Osteocyte (in vitro differentiated cells): ENCODE measurements at regions not wholly inside any gene's neighbourhood (a gene's known extent, or its start where the extent isn't known, plus 50 kb on each side); places are given as distances from the start of the nearest gene placed in this dataset.

Experiments used
- DNase-seq: peaks from one replicate; pipeline ENCODE4 v3.0.0; 2021; ENCODE audit warnings: mixed read lengths; ENCODE audit not compliant: unreplicated experiment; ENCODE audit errors: extremely low spot score
- H3K27ac Mint-ChIP-seq: one replicate; pipeline ENCODE4 v1.8.0; 2021; ENCODE audit warnings: mild to moderate bottlenecking, mixed read lengths; ENCODE audit not compliant: unreplicated experiment
- H3K27me3 Mint-ChIP-seq: one replicate; pipeline ENCODE4 v1.8.0; 2021; ENCODE audit warnings: mixed read lengths; ENCODE audit not compliant: unreplicated experiment
- H3K36me3 Mint-ChIP-seq: one replicate; pipeline ENCODE4 v1.8.0; 2021; ENCODE audit warnings: mixed read lengths; ENCODE audit not compliant: unreplicated experiment
- H3K4me1 Mint-ChIP-seq: one replicate; pipeline ENCODE4 v1.8.0; 2021; ENCODE audit warnings: mixed read lengths; ENCODE audit not compliant: unreplicated experiment
- H3K4me3 Mint-ChIP-seq: one replicate; pipeline ENCODE4 v1.8.0; 2021; ENCODE audit warnings: mild to moderate bottlenecking, moderate library complexity, mixed read lengths; ENCODE audit not compliant: unreplicated experiment
- H3K9me3 Mint-ChIP-seq: one replicate; pipeline ENCODE4 v1.8.0; 2021; ENCODE audit warnings: mixed read lengths; ENCODE audit not compliant: unreplicated experiment
- TF ChIP-seq, protein P1 (sequence below): fragments of 200-600 bp; sonication (generic); IDR thresholded peaks from 2 replicates; pipeline ENCODE4 v1.5.0; 2021; ENCODE audit warnings: antibody characterized with exemption, mild to moderate bottlenecking, moderate library complexity

DNA sequence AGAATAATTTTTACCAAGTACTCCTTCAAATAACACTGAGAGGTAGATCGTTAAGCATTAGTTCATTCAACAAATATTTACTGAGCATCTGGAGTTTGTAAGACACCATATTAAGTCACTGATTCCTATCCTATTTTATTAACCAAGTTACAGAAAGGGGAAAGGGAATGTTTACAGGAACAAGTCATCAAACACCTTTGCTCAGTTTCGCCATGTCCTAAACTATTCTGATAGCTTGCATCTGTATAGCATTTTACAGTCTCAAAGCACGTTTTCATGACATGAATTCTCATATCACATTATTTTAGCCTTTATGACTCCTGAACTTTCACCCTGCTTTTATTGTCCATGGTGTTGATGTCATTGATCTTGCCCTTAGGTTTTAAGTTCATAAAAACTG, 89.2 kb downstream of the AREG start:
- Mint-ChIP-seq H3K4me3 (no peak overlapping the region), H3K27ac (no peak overlapping the region)

DNA sequence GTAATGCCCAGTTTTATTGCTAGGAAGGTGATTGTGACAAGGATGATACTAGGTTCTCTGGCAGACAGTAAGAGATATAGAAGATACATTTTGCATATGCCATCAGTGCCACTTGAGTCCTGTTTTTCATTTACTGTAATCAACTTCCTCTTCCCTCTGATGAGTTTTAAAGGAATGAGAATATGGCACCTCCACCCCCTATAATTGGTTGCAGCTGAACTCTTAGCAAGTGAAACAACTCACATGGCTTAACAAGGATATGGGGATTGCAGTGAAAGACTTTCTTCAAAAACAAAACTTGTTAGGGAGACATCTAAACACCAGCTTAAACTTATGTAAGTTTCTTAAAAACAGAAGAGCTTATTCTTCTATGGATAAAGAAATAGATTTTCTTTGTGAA, 90.0 kb downstream of the AREG start:
- no peaks in the 10 kb centered on the region for H3K36me3 Mint-ChIP-seq
- H3K4me1 Mint-ChIP-seq = peaks cover 13% of the 10 kb centered on the region
- no peak overlapping the region for H3K27ac Mint-ChIP-seq
- H3K27me3 Mint-ChIP-seq = no peaks in the 10 kb centered on the region
- TF ChIP-seq, protein P1, sequence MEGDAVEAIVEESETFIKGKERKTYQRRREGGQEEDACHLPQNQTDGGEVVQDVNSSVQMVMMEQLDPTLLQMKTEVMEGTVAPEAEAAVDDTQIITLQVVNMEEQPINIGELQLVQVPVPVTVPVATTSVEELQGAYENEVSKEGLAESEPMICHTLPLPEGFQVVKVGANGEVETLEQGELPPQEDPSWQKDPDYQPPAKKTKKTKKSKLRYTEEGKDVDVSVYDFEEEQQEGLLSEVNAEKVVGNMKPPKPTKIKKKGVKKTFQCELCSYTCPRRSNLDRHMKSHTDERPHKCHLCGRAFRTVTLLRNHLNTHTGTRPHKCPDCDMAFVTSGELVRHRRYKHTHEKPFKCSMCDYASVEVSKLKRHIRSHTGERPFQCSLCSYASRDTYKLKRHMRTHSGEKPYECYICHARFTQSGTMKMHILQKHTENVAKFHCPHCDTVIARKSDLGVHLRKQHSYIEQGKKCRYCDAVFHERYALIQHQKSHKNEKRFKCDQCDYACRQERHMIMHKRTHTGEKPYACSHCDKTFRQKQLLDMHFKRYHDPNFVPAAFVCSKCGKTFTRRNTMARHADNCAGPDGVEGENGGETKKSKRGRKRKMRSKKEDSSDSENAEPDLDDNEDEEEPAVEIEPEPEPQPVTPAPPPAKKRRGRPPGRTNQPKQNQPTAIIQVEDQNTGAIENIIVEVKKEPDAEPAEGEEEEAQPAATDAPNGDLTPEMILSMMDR = no peak
- H3K4me3 Mint-ChIP-seq = no peak overlapping the region
- H3K9me3 Mint-ChIP-seq = no peaks in the 10 kb centered on the region
- DNase-seq = no peak

More for the DNA sequence above, 89.2 kb downstream of the AREG start:
- Mint-ChIP-seq H3K9me3 (no peaks in the 10 kb centered on the region), H3K27me3 (peaks cover 4% of the 10 kb centered on the region), H3K36me3 (no peaks in the 10 kb centered on the region), H3K4me1 (peaks cover 15% of the 10 kb centered on the region)
- TF ChIP-seq, protein P1 = no peak
- DNase-seq = no peak

DNA sequence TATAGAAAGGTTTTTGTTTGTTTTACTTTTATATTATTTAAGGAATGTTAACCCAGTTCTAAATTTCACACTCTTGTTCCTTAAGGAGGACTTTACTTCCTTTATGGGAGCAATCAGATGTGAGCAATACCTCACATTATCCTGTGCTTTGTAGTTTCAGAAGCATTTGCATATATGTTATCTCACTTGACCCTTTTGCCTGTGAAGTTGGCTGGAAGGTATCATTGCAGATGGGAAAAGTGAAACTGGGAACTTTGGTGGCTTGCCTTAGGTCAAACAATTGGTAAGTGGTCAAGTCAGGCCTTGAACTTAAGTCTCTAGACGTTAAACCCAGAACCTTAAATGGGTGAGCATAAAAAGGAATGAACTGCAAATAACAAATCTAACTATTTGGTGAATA, 90.6 kb downstream of the AREG start:
- no peaks in the 10 kb centered on the region for H3K9me3 Mint-ChIP-seq
- no peak for DNase-seq
- H3K36me3 Mint-ChIP-seq = no peaks in the 10 kb centered on the region
- TF ChIP-seq, protein P1 = no peak
- no peak overlapping the region for H3K27ac Mint-ChIP-seq
- H3K4me3 Mint-ChIP-seq = no peak overlapping the region
- no peaks in the 10 kb centered on the region for H3K27me3 Mint-ChIP-seq
- peaks cover 13% of the 10 kb centered on the region for H3K4me1 Mint-ChIP-seq

DNA sequence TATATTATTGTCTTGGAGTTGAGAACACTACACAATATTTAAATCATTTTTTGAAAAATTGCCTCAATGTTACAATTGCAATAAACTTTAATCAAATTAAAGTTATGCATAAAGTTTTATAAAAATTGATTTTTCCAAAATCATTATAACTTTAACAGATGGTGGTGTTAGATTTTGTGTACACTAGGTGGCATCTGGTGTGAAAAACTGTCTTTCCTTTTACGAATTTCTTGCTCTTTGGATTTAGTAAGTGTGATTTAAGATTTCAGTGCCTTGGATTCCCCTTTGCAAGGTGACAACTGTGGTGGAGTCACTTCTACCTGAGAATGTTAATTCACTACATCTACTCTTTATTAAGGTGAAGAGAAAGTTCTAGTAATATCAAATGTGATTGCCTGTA, 91.6 kb downstream of the AREG start:
- DNase-seq = no peak
- H3K27ac Mint-ChIP-seq = no peak overlapping the region
- TF ChIP-seq, protein P1 = peak; percentile 57
- no peaks in the 10 kb centered on the region for H3K27me3 Mint-ChIP-seq
- no peaks in the 10 kb centered on the region for H3K36me3 Mint-ChIP-seq
- no peak overlapping the region for H3K4me3 Mint-ChIP-seq
- H3K9me3 Mint-ChIP-seq = no peaks in the 10 kb centered on the region
- H3K4me1 Mint-ChIP-seq = peaks cover 13% of the 10 kb centered on the region

DNA sequence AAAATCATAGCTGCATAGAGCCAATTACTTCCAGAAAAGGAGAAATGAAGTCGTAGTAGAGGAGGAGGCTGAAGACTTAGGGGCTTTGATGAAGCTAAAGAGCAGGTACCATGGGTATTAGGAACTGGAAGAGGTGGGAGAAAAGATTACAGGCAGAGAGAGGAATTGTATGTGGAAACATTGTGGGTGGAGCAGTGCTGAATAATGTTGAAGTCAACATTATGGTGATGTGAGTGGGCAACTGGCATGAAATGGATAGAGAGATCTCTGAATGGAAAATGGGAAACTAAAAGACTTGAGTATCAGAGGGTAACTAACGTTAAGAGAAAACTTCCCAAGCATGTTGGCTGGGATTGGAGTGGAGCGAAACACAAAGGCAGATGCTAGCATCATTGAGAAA, 92.5 kb downstream of the AREG start:
- no peak overlapping the region for H3K27ac Mint-ChIP-seq
- peaks cover 5% of the 10 kb centered on the region for H3K4me1 Mint-ChIP-seq
- TF ChIP-seq, protein P1 = no peak
- DNase-seq = no peak
- H3K36me3 Mint-ChIP-seq = no peaks in the 10 kb centered on the region
- no peaks in the 10 kb centered on the region for H3K9me3 Mint-ChIP-seq
- H3K27me3 Mint-ChIP-seq = no peaks in the 10 kb centered on the region
- H3K4me3 Mint-ChIP-seq = no peak overlapping the region
